Neural progenitor cell (in vitro differentiated cells): ENCODE measurements at regions not wholly inside any gene's neighbourhood (a gene's known extent, or its start where the extent isn't known, plus 50 kb on each side); places are given as distances from the start of the nearest gene placed in this dataset.

Experiments used
- DNase-seq: peaks from one replicate; pipeline ENCODE4 v3.0.0-alpha.2; 2016; ENCODE audit warnings: low spot score
- H2AFZ ChIP-seq: fragments of 200-600 bp; sonication (generic); replicated peaks from 2 replicates; pipeline ENCODE4 v1.6.1; 2016; ENCODE audit warnings: antibody characterized with exemption
- H3F3A ChIP-seq: fragments of 200-600 bp; sonication (generic); 2 replicates; pipeline ENCODE4 v1.6.1; 2016; ENCODE audit warnings: antibody characterized with exemption, low read depth
- H3K27ac ChIP-seq: fragments of 200-600 bp; sonication (generic); 2 replicates; pipeline ENCODE4 v1.5.1; 2016; ENCODE audit warnings: mild to moderate bottlenecking
- H3K27me3 ChIP-seq: fragments of 200-600 bp; sonication (generic); 2 replicates; pipeline ENCODE4 v1.6.1; 2016; ENCODE audit warnings: mild to moderate bottlenecking, moderate library complexity
- H3K36me3 ChIP-seq: fragments of 200-600 bp; sonication (generic); 2 replicates; pipeline ENCODE4 v1.5.1; 2016
- H3K4me1 ChIP-seq: fragments of 200-600 bp; sonication (generic); 2 replicates; pipeline ENCODE4 v1.6.1; 2016; ENCODE audit warnings: mixed run types
- H3K4me2 ChIP-seq: fragments of 200-600 bp; sonication (generic); 2 replicates; pipeline ENCODE4 v1.6.1; 2016
- H3K4me3 ChIP-seq: fragments of 200-600 bp; sonication (generic); 2 replicates; pipeline ENCODE4 v1.5.1; 2016
- H3K79me2 ChIP-seq: fragments of 200-600 bp; sonication (generic); 2 replicates; pipeline ENCODE4 v1.6.1; 2016; ENCODE audit warnings: low read depth
- H3K9ac ChIP-seq: fragments of 200-600 bp; sonication (generic); 2 replicates; pipeline ENCODE4 v1.6.1; 2016
- H3K9me3 ChIP-seq: fragments of 200-600 bp; sonication (generic); 2 replicates; pipeline ENCODE4 v1.5.1; 2016; ENCODE audit warnings: low read depth
- H4K20me1 ChIP-seq: fragments of 200-600 bp; sonication (generic); 2 replicates; pipeline ENCODE4 v1.6.1; 2016; ENCODE audit warnings: low read depth
- H3K27ac Mint-ChIP-seq: 3 replicates; pipeline ENCODE4 v1.8.0; 2021; ENCODE audit warnings: mixed read lengths
- H3K27me3 Mint-ChIP-seq: 2 replicates; pipeline ENCODE4 v1.8.0; 2022; ENCODE audit warnings: low read depth, mild to moderate bottlenecking, inconsistent platforms, moderate library complexity, mixed read lengths; ENCODE audit not compliant: insufficient read depth
- H3K36me3 Mint-ChIP-seq: 3 replicates; pipeline ENCODE4 v1.8.0; 2021; ENCODE audit warnings: mixed read lengths
- H3K4me1 Mint-ChIP-seq: 3 replicates; pipeline ENCODE4 v1.8.0; 2021; ENCODE audit warnings: mixed read lengths
- H3K4me3 Mint-ChIP-seq: 3 replicates; pipeline ENCODE4 v1.8.0; 2021; ENCODE audit warnings: mild to moderate bottlenecking, moderate library complexity, mixed read lengths
- H3K9me3 Mint-ChIP-seq: 3 replicates; pipeline ENCODE4 v1.8.0; 2020; ENCODE audit warnings: mixed read lengths
- CTCF ChIP-seq: fragments of 200-600 bp; sonication (generic); IDR thresholded peaks from 2 replicates; pipeline ENCODE4 v1.5.1; 2017; ENCODE audit warnings: antibody characterized with exemption, mild to moderate bottlenecking
- EZH2 ChIP-seq: fragments of 200-600 bp; sonication (generic); IDR thresholded peaks from 2 replicates; pipeline ENCODE4 v1.6.1; 2017; ENCODE audit warnings: antibody characterized with exemption, mild to moderate bottlenecking, moderate library complexity
- EZH2phosphoT487 ChIP-seq: fragments of 200-600 bp; sonication (generic); IDR thresholded peaks from 2 replicates; pipeline ENCODE4 v1.6.1; 2017; ENCODE audit warnings: antibody characterized with exemption

- Histone ChIP-seq H3K27ac (no peak overlapping the region), H3K4me3 (no peak overlapping the region), H3K4me2 (no peak overlapping the region), H3K9me3 (no peaks in the 10 kb centered on the region), H3K27me3 (no peaks in the 10 kb centered on the region), H2AFZ (no peak overlapping the region), H3K4me1 (no peaks in the 10 kb centered on the region), H4K20me1 (no peaks in the 10 kb centered on the region), H3K9ac (no peak overlapping the region), H3F3A (no peaks in the 10 kb centered on the region), H3K79me2 (no peaks in the 10 kb centered on the region), H3K36me3 (no peaks in the 10 kb centered on the region)
- peaks cover 3% of the 10 kb centered on the region for H3K27me3 Mint-ChIP-seq
- DNase-seq, result no peak
- H3K4me3 Mint-ChIP-seq, result no peak overlapping the region
- H3K27ac Mint-ChIP-seq, result no peak overlapping the region
- no peaks in the 10 kb centered on the region for H3K4me1 Mint-ChIP-seq
- no peaks in the 10 kb centered on the region for H3K9me3 Mint-ChIP-seq
- H3K36me3 Mint-ChIP-seq, result no peaks in the 10 kb centered on the region
- no peak for TF ChIP-seq EZH2
- TF ChIP-seq EZH2phosphoT487, result no peak
- TF ChIP-seq CTCF, result no peak
Observed at GRCh38 chr4:138943893-138944292, 71.7 kb upstream of the NOCT start.

- Histone ChIP-seq H3K9ac (no peak overlapping the region), H4K20me1 (no peaks in the 10 kb centered on the region), H3K27me3 (no peaks in the 10 kb centered on the region), H2AFZ (no peak overlapping the region), H3K36me3 (no peaks in the 10 kb centered on the region), H3K4me2 (no peak overlapping the region), H3K4me3 (no peak overlapping the region), H3K9me3 (no peaks in the 10 kb centered on the region), H3K27ac (no peak overlapping the region), H3K79me2 (no peaks in the 10 kb centered on the region), H3K4me1 (peaks cover 15% of the 10 kb centered on the region), H3F3A (peaks cover 7% of the 10 kb centered on the region)
- TF ChIP-seq EZH2 (no peak), EZH2phosphoT487 (no peak), CTCF (no peak)
- H3K9me3 Mint-ChIP-seq, result no peaks in the 10 kb centered on the region
- no peak overlapping the region for H3K27ac Mint-ChIP-seq
- DNase-seq, result no peak
- peaks cover 17% of the 10 kb centered on the region for H3K4me1 Mint-ChIP-seq
- no peaks in the 10 kb centered on the region for H3K36me3 Mint-ChIP-seq
- no peak overlapping the region for H3K4me3 Mint-ChIP-seq
- H3K27me3 Mint-ChIP-seq, result peaks cover 3% of the 10 kb centered on the region
Observed at GRCh38 chr4:138941037-138941436, 74.5 kb upstream of the NOCT start.

GRCh38 chr4:138939960-138940359, 75.6 kb upstream of the NOCT start:
- peaks cover 7% of the 10 kb centered on the region for H3F3A ChIP-seq
- H3K79me2 ChIP-seq, result no peaks in the 10 kb centered on the region
- H3K4me1 ChIP-seq, result peaks cover 15% of the 10 kb centered on the region
- H3K4me3 ChIP-seq, result no peak overlapping the region
- peaks cover 3% of the 10 kb centered on the region for H3K27me3 Mint-ChIP-seq
- no peak overlapping the region for H2AFZ ChIP-seq
- no peak for TF ChIP-seq CTCF
- no peak for TF ChIP-seq EZH2
- TF ChIP-seq EZH2phosphoT487, result no peak
- no peak overlapping the region for H3K27ac Mint-ChIP-seq
- peaks cover 24% of the 10 kb centered on the region for H3K4me1 Mint-ChIP-seq
- no peaks in the 10 kb centered on the region for H3K9me3 ChIP-seq
- H3K27ac ChIP-seq, result no peak overlapping the region
- H3K36me3 Mint-ChIP-seq, result no peaks in the 10 kb centered on the region
- no peaks in the 10 kb centered on the region for H3K9me3 Mint-ChIP-seq
- H4K20me1 ChIP-seq, result no peaks in the 10 kb centered on the region
- H3K27me3 ChIP-seq, result no peaks in the 10 kb centered on the region
- H3K9ac ChIP-seq, result no peak overlapping the region
- no peak overlapping the region for H3K4me3 Mint-ChIP-seq
- H3K36me3 ChIP-seq, result no peaks in the 10 kb centered on the region
- no peak for DNase-seq
- H3K4me2 ChIP-seq, result no peak overlapping the region

GRCh38 chr4:138938366-138938690, 77.3 kb upstream of the NOCT start:
- H3K27me3 ChIP-seq, result no peaks in the 10 kb centered on the region
- Mint-ChIP-seq H3K36me3 (no peaks in the 10 kb centered on the region), H3K4me1 (peaks cover 24% of the 10 kb centered on the region), H3K27me3 (peaks cover 3% of the 10 kb centered on the region), H3K4me3 (no peak overlapping the region), H3K27ac (no peak overlapping the region), H3K9me3 (no peaks in the 10 kb centered on the region)
- no peak overlapping the region for H3K4me3 ChIP-seq
- H3K27ac ChIP-seq, result no peak overlapping the region
- peak overlapping the region; percentile 60 for H2AFZ ChIP-seq
- no peaks in the 10 kb centered on the region for H3K79me2 ChIP-seq
- no peaks in the 10 kb centered on the region for H3K36me3 ChIP-seq
- H3K9ac ChIP-seq, result no peak overlapping the region
- peaks cover 15% of the 10 kb centered on the region for H3K4me1 ChIP-seq
- peak overlapping the region; percentile 70 for H3K4me2 ChIP-seq
- peak; percentile 54 for DNase-seq
- no peaks in the 10 kb centered on the region for H4K20me1 ChIP-seq
- peaks cover 7% of the 10 kb centered on the region for H3F3A ChIP-seq
- TF ChIP-seq CTCF (peak; percentile 68), EZH2 (no peak), EZH2phosphoT487 (no peak)
- H3K9me3 ChIP-seq, result no peaks in the 10 kb centered on the region
